NCI-H1417 (cell line): ENCODE measurements at regions not wholly inside any gene's neighbourhood (a gene's known extent, or its start where the extent isn't known, plus 50 kb on each side); places are given as distances from the start of the nearest gene placed in this dataset.

Source experiments
- DNase-seq, 3 experiments: peaks; one replicate each; lab custom pipeline; 2025; lab: John Stamatoyannopoulos, UW

- no peak for DNase-seq
Measured at GRCh38 chr9:86795823-86796553, 151.3 kb downstream of the GAS1 start.

GRCh38 chr9:86795047-86795442, 152.3 kb downstream of the GAS1 start:
- peak in 1 of 3 experiments; percentile 6 for DNase-seq

GRCh38 chr9:86794391-86795046, 152.8 kb downstream of the GAS1 start:
- DNase-seq, result no peak

- DNase-seq, result no peak
Measured at GRCh38 chr9:86792136-86792535, 155.2 kb downstream of the GAS1 start.

GRCh38 chr9:86790805-86791204, 156.5 kb downstream of the GAS1 start:
- DNase-seq, result no peak

- no peak for DNase-seq
Measured at GRCh38 chr9:86788456-86788855, 158.8 kb downstream of the GAS1 start.

GRCh38 chr9:86783884-86784283, 163.4 kb downstream of the GAS1 start:
- no peak for DNase-seq

- DNase-seq, result no peak
Measured at GRCh38 chr9:86782831-86783230, 164.5 kb downstream of the GAS1 start.

GRCh38 chr9:86778761-86779160, 168.5 kb downstream of the GAS1 start:
- no peak for DNase-seq

- no peak for DNase-seq
Measured at GRCh38 chr9:86775718-86776117, 171.6 kb downstream of the GAS1 start.

- DNase-seq, result no peak
Measured at GRCh38 chr9:86774116-86774515, 173.2 kb downstream of the GAS1 start.

GRCh38 chr9:86773422-86773945, 173.8 kb downstream of the GAS1 start:
- DNase-seq, result no peak

- no peak for DNase-seq
Measured at GRCh38 chr9:86772635-86772993, 174.7 kb downstream of the GAS1 start.

- DNase-seq, result no peak
Measured at GRCh38 chr9:86771941-86772634, 175.2 kb downstream of the GAS1 start.

GRCh38 chr9:86771420-86771819, 175.9 kb downstream of the GAS1 start:
- no peak for DNase-seq

GRCh38 chr9:86768709-86769108, 178.6 kb downstream of the GAS1 start:
- no peak for DNase-seq

GRCh38 chr9:86768020-86768419, 179.3 kb downstream of the GAS1 start:
- no peak for DNase-seq

- no peak for DNase-seq
Measured at GRCh38 chr9:86767373-86767772, 179.9 kb downstream of the GAS1 start.

GRCh38 chr9:86766912-86767311, 180.4 kb downstream of the GAS1 start:
- peak in 1 of 3 experiments; percentile 21 for DNase-seq

GRCh38 chr9:86766511-86766910, 180.8 kb downstream of the GAS1 start:
- DNase-seq, result no peak

- DNase-seq, result no peak
Measured at GRCh38 chr9:86765746-86766430, 181.4 kb downstream of the GAS1 start.

GRCh38 chr9:86764671-86765343, 182.5 kb downstream of the GAS1 start:
- no peak for DNase-seq
